ENCODE measurements at regions not wholly inside any gene's neighbourhood (a gene's known extent, or its start where the extent isn't known, plus 50 kb on each side); places are given as distances from the start of the nearest gene placed in this dataset.

- no peak for TF ChIP-seq CTCF (IDR thresholded peaks at IDR 0.05; ENCODE audit: low read depth, low read length)
- no peak for TF ChIP-seq EZH2phosphoT487 (IDR thresholded peaks at IDR 0.05; ENCODE audit: low read depth)
These were observed 301.2 kb downstream of the OR4C45 start for GRCh38 chr11:50333861-50334260.

Data from OCI-LY3 (cell line).